Activated CD4-positive, alpha-beta T cell treated with anti-CD3 and anti-CD28 coated beads for 48 hours (primary cell): ENCODE measurements at regions not wholly inside any gene's neighbourhood (a gene's known extent, or its start where the extent isn't known, plus 50 kb on each side); places are given as distances from the start of the nearest gene placed in this dataset.

Experiments used
- DNase-seq: peaks from one replicate; pipeline ENCODE4 v3.0.0-alpha.2; 2020

DNA sequence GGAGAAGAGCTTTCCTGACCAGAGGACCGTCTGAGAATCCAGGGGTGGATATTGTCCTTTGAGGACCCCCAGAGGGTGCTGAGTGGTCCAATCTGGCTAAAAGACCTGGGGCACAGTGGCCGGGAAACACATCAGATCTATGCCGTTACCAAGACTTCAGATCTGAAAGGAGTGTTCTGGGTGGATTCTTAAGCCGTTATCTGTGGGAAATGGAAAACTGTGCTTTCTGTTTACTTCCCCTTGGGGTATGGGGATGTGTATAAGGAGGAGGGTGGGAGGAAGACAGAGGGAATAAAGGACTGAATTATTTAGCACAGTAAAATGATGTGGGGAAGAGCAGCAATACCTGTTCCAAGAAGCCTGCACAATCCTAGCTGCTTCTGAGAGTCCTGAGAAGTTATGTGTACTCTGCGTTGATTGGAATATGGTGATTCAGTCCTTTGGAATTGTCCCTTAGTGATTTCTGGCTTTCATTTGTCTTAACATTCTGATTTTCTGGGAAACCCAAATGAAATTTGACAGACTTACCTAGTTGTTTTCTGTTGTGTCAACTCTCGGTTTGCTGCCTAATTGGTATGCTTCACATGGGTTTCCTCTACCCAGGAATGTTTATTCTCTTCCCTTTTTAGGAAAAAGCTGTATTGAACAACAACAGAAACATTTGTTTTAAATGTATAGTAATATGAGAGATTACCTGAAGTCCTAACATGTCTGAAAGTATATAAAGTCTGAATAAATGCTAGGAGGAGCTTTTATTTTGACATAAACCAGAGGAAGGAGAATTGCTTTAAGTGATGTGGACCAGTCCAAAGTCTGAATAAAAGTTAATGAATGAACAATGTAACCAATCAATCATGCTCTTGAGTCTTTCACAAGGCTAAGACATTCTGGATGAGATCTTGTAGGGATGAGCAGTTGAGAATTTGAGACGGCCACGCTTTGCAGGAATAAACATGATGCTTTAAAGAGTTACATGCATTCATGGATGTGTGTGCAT, 427.1 kb upstream of the C2CD4B start:
- DNase-seq = no peak

GRCh38 chr15:62592920-62593319, 427.8 kb upstream of the C2CD4B start:
- no peak for DNase-seq

DNA sequence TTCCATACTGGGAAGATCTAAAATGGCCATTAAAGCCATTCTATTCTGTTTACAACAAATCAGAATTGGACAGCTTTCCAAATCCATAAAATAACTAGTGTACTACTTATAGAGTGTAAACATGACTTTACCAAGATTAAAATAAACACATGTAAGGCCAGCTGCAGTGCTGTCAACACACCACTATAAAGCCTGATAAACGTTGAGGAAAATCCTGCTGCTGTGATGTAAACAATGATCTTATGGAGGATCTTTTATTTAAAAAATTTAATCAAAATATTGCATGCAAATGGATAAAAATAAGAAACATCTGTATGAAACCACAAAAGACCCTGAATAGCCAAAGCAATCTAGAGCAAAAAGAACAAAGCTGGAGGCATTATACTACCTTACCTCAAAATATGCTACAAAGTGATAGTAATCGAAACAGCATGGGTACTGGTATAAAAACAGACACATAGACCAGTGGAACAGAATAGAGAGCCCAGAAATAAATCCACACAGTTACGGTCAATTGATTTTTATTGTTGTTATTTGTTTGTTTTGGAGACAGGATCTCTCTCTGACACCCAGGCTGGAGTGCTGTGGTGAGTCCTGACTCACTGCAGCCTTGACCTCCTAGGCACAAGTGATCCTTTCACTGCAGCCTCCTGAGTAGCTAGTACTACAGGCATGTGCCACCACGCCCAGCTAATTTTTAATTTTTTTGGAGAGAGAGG, 428.8 kb upstream of the C2CD4B start:
- DNase-seq = no peak

DNA sequence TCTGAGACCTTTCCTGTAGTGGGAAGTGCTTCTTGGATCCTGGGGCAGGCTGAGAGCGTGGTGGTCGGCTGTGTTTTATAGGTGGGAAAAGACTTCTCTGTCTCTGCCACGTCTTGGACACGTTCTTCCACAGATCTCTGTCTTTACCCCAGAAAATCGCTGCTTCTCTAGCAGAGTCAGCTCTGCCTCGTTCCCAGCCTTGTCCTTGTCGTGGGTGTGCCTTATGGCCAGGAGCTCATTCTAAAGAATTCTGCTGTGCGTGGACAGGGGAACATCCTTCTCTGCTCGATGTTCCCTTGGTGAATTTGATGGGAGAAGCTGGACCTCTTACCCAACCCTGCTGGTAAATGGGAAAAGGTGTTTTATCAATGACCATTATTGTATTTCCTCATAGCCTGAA, 433.1 kb upstream of the C2CD4B start:
- no peak for DNase-seq

DNA sequence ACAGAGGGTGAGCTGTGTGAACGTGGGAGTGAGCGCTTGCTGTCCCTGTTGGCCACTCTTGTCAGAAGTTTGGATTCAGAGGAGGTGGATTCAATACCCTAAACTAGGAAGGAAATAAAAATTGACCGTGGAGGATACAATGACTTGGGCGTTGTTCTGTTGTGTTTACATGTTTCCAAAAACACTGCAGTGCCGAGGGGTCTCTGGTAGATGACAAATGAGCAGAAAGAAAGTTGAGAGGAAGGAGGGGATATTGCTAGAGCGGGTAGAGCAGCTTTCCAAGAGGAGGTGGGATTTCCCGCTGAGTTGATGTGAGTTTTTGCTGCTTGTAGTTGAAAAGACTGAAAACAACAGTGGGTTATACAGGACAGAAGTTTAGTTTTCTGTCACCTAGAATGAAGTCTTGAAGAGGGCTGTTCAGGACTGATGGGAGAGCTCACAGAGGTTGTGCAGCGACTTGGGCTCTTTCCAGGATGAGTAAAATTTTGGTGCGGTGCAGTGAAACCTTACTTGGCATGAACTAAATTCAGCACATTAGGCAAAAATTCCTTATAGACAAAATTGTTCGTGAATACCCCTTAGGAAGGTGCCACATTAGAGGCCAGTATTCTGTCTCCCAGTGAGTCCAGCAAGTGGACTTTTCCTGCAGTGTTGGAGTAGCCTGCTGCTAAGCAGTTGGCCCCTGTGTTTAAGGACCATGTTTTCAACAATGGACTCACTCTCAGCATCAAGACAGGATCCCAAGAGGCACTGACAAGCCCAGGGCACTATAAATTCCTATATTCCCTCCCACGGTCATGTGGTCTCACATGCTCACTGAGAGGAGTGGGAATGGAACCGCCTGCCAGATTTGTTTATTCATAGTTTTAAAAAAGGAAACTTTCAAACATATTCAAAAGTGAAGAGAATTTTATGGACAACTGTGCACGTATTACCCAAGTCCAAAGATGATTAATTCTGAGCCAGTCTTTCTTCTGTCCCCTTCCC, 435.0 kb upstream of the C2CD4B start:
- DNase-seq = no peak

GRCh38 chr15:62601777-62602545, 436.9 kb upstream of the C2CD4B start:
- DNase-seq = no peak

DNA sequence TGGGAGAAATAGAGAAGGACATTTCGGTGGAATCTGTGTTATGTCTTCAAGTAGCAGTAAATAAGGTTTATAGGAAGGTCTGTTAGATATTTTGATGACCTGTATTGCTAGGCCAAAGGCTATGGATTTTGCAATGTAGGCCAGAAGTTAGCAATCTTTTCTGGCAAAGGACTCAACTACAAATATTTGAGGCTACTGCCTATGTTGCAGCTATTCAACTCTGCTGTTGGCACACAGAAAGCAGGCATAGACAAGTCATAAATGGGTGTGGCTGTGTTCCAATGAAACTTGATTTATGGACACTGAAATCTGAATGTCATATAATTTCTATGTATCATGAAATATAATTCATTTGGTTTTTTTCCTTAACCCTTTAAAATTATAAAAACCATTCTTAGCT, 438.7 kb upstream of the C2CD4B start:
- DNase-seq = no peak

DNA sequence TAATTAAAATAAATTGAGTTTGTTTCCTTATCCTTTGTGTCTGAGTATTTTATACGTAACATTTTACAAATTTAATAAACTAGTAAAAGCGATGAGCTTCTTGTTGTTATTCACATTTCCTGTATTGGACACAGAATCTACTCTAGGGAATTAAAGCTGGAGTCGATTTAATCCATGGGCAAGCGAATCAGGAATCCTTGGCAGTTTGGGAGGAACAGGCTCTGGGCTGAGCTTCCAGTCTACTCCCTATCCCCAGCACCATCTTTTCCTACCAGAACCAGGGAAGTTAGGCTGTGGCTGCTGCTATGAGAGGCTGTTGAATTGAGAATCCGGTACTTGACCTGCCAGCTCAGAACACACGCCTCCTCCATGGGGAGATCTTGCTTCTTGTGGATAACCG, 437.3 kb upstream of the TPM1 start:
- DNase-seq = no peak

DNA sequence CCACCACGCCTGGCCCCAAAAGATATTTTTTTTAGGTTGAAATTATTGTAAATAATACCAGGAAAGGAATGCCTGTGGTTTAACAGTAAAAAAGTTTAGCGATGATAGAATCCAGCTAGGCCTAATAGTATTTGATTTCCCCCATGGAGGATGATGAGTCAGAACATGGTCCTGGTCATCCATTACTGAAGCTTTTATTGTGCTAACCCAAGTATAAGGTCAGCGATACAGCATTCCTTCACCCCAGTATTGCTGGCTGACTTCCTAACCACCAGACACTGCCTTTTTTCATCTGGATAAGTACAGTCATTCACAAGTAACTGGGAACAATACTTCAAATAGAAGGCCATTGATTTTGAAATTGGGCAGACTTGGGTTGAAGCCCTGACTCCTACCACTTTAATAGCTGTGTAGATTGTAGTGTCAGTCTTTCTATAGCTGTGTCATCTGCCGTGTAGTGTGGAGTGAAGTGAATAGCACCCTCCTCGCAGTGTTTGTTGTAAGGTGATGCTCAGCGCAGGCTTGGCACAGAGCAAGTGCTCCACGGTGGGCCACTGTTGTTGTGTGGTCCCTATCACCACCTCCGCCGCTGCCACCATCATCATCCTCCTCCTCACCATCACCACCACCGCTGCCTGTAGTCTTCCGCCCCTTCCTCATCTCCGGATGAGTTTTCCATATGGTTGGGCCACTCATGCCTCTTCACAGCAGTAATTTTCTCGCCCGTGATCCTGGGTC, 436.0 kb upstream of the TPM1 start:
- no peak for DNase-seq

DNA sequence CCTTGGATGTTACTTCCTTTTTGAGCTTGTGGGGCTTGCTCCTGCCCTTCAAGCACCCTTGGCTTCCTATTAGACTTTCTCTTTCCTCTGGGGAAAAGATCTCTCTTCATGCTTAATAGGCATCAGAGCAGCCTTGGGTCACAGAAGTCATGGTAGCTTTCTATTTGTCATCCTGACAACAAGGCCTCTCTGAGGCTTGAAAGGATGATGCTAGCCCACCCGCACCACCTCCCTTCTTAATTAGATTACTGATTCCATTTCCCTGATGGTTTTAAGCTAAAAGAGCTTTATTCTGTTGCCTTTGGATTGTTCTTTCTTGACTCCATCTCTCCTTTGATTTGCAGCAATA, 435.5 kb upstream of the TPM1 start:
- no peak for DNase-seq

DNA sequence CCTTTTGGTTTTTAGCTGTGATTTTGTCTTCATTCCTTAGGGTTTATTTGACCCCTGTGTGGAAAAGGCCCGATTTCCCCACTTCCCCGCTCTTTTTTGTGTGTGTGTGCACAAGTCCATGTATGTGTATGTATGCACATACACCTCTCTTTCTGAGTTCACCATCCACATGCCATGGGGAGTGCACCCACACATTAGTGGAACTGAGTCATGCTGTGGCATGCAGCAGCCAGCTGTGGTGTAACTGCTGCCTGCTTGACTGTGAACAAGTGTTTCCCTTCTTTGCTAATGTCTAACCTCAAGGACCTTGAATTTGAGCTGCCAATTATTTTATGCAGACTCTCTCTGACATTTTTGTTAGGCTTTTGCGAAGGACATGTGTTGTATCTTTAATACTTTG, 434.9 kb upstream of the TPM1 start:
- peak; percentile 7 for DNase-seq

DNA sequence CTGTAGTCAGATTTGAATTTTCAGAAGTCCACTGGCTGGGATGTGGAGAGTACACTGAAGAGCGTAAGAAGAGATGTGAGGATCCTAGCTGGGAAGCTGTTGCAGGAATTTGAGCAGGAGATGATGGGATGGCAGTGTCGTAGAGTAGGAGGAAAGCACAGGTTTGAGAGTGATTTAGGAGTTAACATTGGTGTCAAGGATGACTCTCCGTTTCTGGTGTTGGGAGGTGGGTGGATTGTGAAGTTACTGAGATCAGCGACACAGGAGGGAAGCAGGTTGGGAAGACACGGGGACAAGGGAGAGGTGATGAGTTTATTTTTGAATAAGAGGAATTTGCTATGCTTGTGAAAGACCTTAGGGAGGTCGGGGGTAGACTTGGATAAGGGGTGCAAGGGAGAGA, 434.2 kb upstream of the TPM1 start:
- DNase-seq = no peak

DNA sequence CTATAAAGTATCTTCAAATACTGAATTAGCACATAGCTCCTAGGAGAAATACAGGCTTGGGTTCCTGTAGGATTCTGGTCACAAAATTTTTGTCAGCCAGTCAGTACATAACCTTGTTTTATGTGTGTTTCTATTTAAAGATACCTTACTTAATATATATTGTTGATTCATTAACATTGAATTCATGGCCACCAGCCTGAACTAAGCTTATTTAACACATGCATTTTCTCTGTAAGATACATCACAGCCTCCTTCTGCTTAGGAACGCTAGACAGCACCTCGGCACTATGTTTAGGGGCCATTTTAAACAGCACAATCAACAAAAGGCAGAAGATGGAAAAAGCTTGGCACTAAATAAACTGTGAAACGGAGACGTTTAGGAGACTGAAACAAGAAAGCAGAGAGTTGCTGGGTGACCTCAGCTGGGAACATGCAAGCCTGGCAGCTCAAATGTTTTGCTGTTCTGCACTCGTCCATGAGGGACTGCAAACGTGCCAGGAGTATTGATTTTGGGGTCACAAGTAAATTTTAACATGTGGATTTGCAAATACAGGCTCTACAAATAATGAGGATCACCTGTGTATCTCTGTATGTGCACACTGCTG, 432.2 kb upstream of the TPM1 start:
- no peak for DNase-seq

DNA sequence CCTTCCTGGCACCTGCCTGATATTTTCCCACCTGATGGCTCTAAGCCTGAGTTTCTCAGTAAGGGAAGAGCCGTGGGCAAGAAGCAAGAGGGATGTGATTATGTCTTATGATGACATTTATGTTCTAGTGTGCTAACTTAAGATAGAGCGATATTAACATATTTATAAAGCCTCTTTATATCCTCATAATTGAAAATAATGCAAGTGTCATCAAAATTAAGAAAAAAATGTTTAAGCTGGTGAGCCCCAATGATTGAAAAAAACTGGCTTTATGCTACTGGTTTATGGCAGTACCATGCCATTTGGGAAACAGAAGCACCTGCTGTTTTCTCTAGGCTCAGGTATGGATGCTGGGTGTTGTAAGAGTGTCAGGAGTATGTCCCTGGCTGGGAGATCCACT, 431.5 kb upstream of the TPM1 start:
- DNase-seq = no peak

DNA sequence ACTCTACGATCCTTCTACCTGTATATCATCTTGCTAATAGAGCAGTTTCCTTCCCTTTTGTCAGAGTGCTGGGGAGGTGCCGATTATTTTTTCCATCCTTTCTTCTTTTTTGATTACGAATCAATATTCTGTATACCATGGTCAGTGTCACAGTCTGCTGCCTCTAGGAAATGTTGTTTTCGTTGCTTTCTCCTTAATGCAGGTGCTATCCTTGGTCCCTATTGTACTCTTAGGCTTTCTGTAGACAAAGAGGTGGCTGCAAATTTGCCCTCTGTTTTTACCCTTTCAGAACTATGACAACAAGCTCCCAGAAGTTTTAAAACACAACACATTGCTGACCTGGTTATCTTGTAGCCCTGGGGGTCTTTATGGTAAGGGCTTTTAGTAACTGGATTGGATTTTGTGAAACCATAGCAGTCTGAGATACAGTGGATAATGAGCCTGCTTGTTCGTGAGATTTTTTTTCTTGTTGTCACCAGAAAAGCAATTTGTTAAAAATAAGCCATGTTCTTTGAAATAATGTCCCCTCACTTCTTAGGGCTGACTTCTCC, 430.3 kb upstream of the TPM1 start:
- no peak for DNase-seq

- DNase-seq = no peak
Observed at GRCh38 chr15:62612771-62613170, 429.8 kb upstream of the TPM1 start.

DNA sequence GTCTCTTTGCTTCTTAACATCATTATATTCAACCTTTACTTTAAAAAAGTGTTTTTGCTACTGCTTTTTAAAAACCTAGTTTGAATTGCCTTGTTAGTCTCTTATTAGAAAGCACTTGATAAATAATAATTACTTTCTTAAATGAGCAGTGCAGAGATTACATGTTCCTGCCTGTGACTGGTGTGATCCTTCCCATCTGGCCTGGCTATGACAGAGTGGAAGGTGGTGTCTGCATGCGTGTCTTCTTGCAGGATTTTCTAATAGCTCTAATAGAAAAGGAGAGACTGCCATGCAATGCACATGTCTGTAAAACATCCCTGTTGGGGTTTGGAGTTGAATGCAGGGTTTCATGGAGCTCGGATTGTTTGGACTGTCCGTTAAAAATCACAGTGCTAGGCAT, 425.8 kb upstream of the TPM1 start:
- DNase-seq = no peak

- DNase-seq = no peak
Observed at GRCh38 chr15:62617741-62618140, 424.8 kb upstream of the TPM1 start.

- DNase-seq = no peak
Observed at GRCh38 chr15:62618432-62618831, 424.1 kb upstream of the TPM1 start.

DNA sequence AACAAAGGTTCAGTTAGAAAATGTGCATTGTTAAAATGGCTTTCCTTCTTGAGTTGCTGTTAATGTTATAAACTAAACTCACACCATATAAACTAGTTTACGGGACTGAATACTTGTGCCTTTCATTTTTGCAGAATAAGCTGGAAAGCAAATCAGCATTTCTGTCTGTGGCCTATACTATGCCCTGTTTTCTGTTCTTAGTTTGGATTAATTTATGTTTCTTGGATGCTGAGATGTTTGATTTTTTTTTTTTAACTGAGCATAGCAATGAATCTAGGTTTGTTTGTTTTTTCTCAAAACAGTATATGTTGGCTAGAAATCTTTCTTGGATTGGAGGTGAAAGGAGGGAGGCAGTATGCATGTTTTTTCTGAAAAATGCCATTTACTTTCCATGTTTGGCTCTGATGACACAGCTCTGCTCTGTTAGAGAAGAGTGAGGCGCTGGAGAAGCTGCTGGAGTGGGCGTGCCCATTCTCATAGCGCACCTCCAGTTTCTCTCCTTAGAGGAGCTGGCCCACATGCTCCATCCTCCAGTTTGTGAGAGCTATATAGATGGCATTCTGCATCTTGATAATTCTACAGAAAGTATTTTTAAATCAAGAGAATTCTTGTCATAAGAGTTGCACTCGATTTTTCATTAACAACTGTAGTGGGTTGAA, 423.6 kb upstream of the TPM1 start:
- no peak for DNase-seq
